ENCODE measurements at regions not wholly inside any gene's neighbourhood (a gene's known extent, or its start where the extent isn't known, plus 50 kb on each side); places are given as distances from the start of the nearest gene placed in this dataset.
A peak's percentile ranks its signal among the peaks of the same experiment; 100 is the strongest.

DNA sequence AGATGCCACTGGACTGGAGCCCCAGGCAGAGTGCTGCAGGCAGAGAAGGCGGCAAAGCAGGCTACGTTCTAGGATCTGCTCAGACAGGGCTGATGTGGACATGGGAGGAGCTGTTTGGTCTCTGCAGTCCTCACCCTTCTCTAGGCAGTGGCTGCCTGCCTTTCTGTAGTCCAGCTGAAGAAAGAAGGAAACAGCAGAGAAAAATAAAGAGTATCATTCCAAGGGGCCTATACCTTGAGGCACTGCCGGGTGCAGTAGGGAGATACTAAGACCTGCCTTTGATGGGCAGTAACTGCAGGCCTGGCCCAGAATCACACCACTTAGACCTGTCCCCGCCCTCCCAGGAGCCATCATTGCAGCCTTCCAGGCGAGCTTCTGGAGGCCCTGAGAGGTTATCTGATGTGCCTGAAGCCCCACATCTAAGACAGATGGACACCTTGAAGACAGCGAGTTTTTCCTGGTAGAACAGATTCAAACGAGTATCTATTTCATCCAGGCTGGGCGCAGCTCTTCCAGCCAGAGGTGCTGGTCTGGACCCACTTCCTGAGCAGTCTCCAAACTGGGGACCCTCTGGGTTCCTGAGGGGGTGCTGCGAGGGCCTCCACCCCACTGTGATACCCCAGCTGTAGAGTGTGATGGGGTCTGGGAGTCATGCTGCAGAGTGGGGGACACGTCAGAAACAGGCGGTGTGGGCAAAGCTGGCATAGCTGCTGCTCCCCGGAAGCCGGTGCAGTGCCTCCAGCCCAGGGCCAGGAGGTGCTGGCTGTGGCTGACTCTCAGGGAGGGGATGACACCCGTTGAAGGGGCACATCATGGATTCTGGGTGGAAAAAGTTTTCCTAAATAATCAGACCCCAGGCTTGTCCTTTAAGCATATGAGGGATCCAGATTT is 87.3 kb upstream of the OTOS start:
- Mint-ChIP-seq H3K27me3 (ENCODE audit: low read depth) (peaks cover 43% of the 10 kb centered on the region), H3K4me1 (ENCODE audit: low read depth) (no peaks in the 10 kb centered on the region), H3K4me3 (no peak overlapping the region), H3K9me3 (peaks cover 8% of the 10 kb centered on the region), H3K36me3 (ENCODE audit: insufficient read depth) (no peaks in the 10 kb centered on the region)
- ATAC-seq (no peak), DNase-seq (peak; percentile 1)

DNA sequence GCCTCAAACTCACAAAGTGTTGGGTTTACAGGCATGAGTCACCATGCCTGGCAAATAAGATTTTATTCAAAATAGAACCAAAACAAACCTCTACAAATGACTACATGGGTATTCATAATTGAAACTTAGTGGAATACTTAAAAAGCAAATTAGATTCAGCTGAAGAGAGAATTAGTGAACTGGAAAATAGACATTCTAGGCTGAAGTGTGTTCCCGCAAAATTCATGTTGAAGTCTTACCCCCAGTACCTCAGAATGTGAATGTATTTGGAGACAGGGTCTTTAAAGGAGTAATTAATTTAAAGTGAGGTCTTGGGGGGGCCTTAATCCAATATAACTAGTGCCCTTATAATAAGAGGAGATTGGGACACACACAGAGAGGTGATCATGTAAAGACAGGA is 88.5 kb upstream of the OTOS start:
- DNase-seq: no peak
- peaks cover 8% of the 10 kb centered on the region for H3K9me3 Mint-ChIP-seq
- peaks cover 2% of the 10 kb centered on the region for H3K4me1 Mint-ChIP-seq (ENCODE audit: low read depth)
- peaks cover 34% of the 10 kb centered on the region for H3K27me3 Mint-ChIP-seq (ENCODE audit: low read depth)
- no peak overlapping the region for H3K4me3 Mint-ChIP-seq
- ATAC-seq: no peak
- no peaks in the 10 kb centered on the region for H3K36me3 Mint-ChIP-seq (ENCODE audit: insufficient read depth)

DNA sequence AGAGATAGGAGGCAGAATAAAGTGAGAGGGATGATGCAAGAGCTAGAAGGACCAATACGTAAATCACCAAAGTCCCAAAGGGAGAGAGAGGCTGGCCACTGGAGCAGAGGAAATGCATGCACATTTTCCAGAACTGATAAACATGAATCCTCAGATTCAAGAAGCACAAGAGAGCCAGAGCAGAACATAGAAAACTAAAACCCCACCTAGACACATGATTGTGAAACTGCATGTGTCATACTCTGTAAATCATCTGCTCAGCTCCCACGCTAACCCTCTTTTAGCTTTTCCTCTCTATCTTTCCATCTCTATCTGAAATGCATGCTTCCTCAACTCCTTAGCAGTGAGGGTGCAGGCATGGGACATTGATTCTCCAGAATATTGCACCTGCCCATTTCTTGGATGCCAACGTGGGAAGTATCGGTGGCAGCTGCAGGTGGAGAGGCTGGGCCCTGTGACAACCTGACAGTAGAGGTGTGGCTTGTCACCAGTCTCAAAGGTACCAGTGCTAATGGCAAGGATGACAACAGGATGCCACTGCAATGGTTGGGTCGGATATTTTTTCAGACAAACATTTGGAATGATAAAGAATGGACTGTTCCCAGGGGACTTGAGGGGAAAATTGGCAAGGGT is 89.3 kb upstream of the OTOS start:
- Mint-ChIP-seq H3K4me3 (no peak overlapping the region), H3K27me3 (ENCODE audit: low read depth) (peaks cover 28% of the 10 kb centered on the region), H3K4me1 (ENCODE audit: low read depth) (peaks cover 7% of the 10 kb centered on the region), H3K36me3 (ENCODE audit: insufficient read depth) (no peaks in the 10 kb centered on the region), H3K9me3 (peaks cover 8% of the 10 kb centered on the region)
- DNase-seq (no peak), ATAC-seq (no peak)

DNA sequence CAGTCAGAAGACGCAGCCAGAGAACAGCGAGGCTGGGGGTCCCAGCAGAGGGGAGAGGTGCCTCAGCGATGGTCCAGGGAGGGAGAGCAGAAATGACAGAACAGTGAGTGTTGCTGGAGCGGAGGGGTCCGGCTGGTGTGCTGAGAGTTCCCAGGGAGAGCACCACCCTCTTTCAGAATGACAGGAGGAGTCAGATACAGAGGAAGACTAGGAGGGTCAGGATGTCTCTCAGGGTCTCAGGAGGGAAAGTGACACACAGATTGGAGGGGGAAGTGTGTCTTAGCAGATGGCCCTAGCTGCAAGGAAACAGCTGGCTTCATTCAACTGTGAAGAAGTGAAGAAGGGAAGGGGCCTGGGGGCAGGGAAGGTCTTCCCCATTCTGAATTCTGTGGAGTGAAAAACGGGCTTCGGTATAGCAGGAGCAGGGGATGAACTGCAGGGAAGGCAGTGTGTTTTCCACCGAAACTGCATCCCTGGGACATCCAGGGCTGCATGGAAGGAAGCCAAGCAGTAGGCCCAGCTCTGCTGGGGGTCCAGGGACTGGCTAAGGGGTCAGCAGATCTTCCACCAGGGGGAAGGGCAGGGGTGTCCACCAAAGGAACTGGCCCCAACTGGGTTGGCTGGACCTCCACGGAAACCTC is 90.0 kb upstream of the OTOS start:
- Mint-ChIP-seq H3K36me3 (ENCODE audit: insufficient read depth) (no peaks in the 10 kb centered on the region), H3K27me3 (ENCODE audit: low read depth) (peaks cover 28% of the 10 kb centered on the region), H3K9me3 (peaks cover 8% of the 10 kb centered on the region), H3K4me1 (ENCODE audit: low read depth) (peaks cover 7% of the 10 kb centered on the region), H3K4me3 (no peak overlapping the region)
- DNase-seq: peak; percentile 1
- no peak for ATAC-seq

DNA sequence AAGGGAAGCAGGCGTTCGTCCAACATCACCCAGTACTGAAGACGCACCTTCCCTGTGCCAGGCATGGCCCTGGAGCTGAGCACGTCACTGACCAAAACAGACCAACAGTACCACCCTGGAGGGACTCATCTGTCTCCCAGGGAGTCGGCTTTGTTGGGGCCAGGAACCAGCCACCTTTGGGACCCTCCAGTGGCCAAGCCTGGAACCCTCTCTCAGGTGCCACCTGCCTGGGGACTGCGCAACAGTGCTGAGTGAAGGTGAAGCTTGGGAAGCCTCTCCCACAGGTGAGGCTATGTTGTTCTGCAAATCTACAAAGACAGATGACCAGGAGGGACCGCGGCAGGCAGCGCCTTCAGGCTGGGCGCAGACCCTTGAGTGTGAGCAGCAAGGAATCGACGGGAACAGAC is 91.4 kb upstream of the OTOS start:
- peaks cover 8% of the 10 kb centered on the region for H3K9me3 Mint-ChIP-seq
- ATAC-seq (no peak), DNase-seq (peak; percentile 3)
- peaks cover 7% of the 10 kb centered on the region for H3K4me1 Mint-ChIP-seq (ENCODE audit: low read depth)
- H3K27me3 Mint-ChIP-seq (ENCODE audit: low read depth): peaks cover 19% of the 10 kb centered on the region
- H3K4me3 Mint-ChIP-seq: no peak overlapping the region
- H3K36me3 Mint-ChIP-seq (ENCODE audit: insufficient read depth): no peaks in the 10 kb centered on the region

DNA sequence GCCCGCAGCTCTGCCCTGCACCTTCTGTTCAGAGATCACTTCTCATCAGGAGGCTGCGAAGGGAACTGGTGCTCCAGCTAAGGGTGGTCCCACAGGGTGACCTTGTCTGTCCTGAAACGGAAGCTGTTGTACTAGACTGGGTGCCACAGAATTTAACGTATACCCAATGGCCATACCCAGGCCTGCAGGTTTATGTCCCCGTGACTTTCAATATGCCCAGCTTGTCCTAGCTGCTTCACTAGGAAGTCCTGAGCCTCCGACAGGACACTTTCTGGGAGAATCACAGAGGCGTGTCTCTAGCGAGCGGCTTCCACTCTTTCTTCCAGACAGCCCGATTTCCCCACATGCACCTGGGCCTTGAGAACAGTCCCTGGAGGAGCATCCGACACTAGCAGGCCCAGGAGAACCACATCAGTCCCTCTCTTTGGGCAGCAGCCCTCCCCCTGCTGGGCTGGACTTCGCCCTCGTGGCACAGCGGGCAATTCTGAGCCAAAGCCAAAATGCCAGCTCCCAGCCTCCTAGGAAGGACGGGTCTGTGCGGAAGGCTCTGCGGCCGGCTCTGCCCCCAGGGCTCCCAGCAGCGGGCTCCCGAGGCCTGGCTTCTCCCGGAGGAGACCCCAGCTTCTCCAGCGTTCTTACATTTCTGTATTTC is 91.9 kb upstream of the OTOS start:
- DNase-seq (peak; percentile 1), ATAC-seq (no peak)
- peaks cover 8% of the 10 kb centered on the region for H3K9me3 Mint-ChIP-seq
- no peak overlapping the region for H3K4me3 Mint-ChIP-seq
- H3K4me1 Mint-ChIP-seq (ENCODE audit: low read depth): peaks cover 7% of the 10 kb centered on the region
- peaks cover 19% of the 10 kb centered on the region for H3K27me3 Mint-ChIP-seq (ENCODE audit: low read depth)
- no peaks in the 10 kb centered on the region for H3K36me3 Mint-ChIP-seq (ENCODE audit: insufficient read depth)

DNA sequence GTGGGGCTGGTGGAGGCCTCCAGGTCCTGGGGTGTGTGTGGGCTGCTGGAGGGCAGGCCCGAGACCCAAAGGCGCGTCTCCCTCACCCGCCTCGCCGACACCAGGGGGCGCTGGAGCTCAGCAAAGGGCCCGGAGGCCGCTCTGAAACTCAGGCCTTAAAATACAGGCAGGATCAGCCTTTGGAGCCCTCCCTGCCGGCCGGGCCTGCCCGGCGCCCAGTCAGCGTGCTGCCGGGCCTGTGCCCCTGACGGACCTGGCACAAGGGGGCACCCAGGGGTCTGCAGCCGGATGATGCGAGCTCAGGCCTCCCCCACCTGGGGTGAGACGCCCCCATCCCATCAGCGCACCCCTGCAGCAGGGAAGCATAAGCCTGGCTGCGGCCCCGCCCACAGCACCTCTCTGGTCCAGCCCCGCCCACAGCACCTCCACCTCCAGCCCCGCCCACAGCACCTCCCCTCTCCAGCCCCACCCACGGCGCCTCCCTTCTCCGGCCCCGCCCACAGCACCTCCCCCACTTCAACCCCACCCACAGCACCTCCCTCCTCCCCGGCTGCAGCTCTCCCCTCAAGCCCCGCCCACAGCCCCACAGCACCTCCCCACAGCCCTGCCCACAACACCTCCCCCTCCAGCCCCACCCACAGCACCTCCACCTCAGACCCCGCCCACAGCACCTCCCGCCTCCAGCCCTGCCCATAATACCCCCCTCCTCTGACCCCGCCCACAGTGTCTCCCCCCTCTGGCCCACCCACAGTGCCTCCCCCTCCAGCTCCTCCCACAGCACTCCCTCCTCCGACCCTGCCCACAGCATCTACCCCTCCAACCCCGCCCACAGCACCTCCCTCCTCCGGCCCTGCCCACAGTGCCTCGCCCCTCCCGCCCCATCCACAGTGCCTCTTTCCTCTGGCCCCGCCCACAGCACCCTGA is 92.8 kb upstream of the OTOS start:
- Mint-ChIP-seq H3K36me3 (ENCODE audit: insufficient read depth) (no peaks in the 10 kb centered on the region), H3K4me3 (no peak overlapping the region), H3K9me3 (peaks cover 8% of the 10 kb centered on the region), H3K27me3 (ENCODE audit: low read depth) (peaks cover 19% of the 10 kb centered on the region), H3K4me1 (ENCODE audit: low read depth) (peaks cover 7% of the 10 kb centered on the region)
- ATAC-seq: peak; percentile 62 to 69
- DNase-seq: peak; percentile 65

DNA sequence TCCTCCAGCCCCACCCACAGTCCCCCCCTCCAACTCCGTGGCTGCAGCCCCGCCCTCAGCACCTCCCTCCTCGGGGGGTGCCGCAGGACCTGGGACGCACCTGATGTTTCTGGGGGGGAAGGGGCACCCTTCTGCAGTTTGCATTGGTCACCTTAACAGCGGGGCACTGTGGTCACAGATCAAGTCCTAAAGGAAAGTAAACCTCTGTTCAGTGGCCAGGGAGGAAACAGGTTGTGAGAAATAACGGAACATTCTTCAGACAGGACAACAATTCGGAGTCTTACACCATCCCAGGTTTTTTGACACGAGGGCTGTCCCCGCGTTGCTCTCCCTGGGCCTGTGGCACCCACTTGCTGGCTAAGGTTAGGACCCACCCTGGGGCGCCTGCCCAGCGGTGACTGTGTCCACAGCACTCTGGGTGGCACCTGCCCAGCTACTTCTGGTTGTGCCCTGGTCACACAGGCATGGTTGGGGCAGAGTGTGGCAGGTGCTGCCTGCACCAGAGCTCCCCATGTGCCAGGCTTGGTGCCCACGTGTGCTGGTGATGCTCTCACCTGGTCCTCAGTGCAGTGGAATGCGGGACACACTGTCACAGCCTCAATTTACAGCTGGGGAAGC is 93.5 kb upstream of the OTOS start:
- peaks cover 6% of the 10 kb centered on the region for H3K9me3 Mint-ChIP-seq
- H3K27me3 Mint-ChIP-seq (ENCODE audit: low read depth): peaks cover 17% of the 10 kb centered on the region
- no peak overlapping the region for H3K4me3 Mint-ChIP-seq

DNA sequence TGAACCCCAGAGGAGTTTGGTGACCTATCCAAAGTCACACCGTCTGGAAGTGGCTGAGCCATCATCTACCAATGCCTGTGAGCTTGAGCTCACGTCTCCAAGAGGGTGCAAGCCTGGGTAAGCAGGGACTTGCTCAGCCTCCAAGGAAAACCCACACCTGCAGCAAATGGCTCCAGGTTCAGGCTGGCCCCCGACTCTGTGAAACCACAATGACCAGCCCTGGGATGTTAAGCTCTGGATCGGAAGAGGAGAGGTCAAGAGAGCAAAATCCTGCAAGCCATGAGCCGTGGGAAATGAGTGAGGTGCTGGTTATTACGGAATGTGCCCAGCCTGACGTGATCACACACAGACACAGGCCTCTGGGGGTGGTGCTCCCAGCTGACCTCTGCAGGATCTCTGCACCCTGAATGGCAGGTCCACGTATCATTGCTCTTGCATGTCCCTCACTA is 94.1 kb upstream of the OTOS start:
- peak; percentile 1 for DNase-seq
- H3K9me3 Mint-ChIP-seq: peaks cover under 1% of the 10 kb centered on the region
- no peak overlapping the region for H3K4me3 Mint-ChIP-seq
- no peaks in the 10 kb centered on the region for H3K36me3 Mint-ChIP-seq (ENCODE audit: insufficient read depth)
- H3K27me3 Mint-ChIP-seq (ENCODE audit: low read depth): peaks cover 22% of the 10 kb centered on the region
- H3K4me1 Mint-ChIP-seq (ENCODE audit: low read depth): peaks cover 7% of the 10 kb centered on the region
- no peak for ATAC-seq

More for the DNA sequence above, 93.5 kb upstream of the OTOS start:
- DNase-seq: peak; percentile 3
- no peak for ATAC-seq
- Mint-ChIP-seq H3K36me3 (ENCODE audit: insufficient read depth) (no peaks in the 10 kb centered on the region), H3K4me1 (ENCODE audit: low read depth) (peaks cover 7% of the 10 kb centered on the region)

DNA sequence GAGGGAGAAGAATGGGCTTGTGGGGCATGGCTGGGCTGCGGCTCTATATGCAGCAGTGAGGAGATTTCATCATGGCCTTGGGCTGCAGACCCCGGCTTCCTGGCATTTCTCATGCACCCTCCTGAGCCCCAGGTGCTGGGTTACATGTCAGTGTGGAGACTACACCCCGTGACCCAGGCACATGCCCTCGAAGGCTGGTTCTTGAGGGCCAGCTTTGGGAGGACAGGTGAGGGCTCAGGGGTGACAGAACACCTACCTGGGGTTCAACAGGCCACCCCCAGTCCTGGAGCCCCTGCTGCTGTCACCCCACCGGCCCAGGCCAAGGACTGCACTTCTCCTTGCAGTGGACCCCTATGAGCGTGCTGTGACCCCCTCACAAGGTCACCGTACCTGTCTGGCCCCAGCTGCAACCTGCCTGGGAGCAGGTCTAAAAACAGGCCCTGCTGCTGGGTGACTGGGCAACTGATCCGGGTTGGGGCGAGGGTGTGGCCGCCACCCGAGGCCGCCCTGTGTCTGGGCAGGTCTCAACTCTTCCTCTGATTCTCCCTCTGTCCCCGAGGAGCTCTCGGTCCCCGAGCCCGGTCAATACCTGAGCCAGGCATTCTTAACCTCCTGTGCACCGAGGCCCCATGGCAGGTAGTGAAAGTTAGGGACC is 94.8 kb upstream of the OTOS start:
- DNase-seq: peak; percentile 3
- ATAC-seq: no peak
- Mint-ChIP-seq H3K4me3 (no peak overlapping the region), H3K27me3 (ENCODE audit: low read depth) (peaks cover 17% of the 10 kb centered on the region), H3K9me3 (no peaks in the 10 kb centered on the region), H3K36me3 (ENCODE audit: insufficient read depth) (no peaks in the 10 kb centered on the region), H3K4me1 (ENCODE audit: low read depth) (peaks cover 7% of the 10 kb centered on the region)

DNA sequence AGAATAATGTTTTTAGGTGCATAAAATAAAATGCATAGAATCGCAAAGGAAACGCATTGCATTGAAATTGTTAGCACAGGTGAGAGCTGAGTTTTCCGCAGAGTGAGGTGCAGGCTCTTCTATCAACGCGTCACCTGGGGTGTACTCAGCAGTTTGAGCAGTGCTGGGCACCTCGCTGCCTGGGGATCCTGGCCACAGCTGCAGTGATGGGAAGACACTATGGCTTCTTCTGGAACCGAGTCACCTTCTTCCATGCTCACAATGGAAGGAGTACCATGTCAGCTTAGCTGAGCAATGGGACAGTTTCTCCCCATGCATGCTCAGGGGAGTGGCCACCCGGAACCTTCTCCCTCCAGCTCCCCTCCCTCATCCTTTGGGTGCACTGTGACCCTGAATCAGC is 95.4 kb upstream of the OTOS start:
- Mint-ChIP-seq H3K9me3 (no peaks in the 10 kb centered on the region), H3K4me3 (no peak overlapping the region), H3K27me3 (ENCODE audit: low read depth) (peaks cover 19% of the 10 kb centered on the region), H3K36me3 (ENCODE audit: insufficient read depth) (no peaks in the 10 kb centered on the region), H3K4me1 (ENCODE audit: low read depth) (peaks cover 7% of the 10 kb centered on the region)
- DNase-seq (peak; percentile 3), ATAC-seq (no peak)

DNA sequence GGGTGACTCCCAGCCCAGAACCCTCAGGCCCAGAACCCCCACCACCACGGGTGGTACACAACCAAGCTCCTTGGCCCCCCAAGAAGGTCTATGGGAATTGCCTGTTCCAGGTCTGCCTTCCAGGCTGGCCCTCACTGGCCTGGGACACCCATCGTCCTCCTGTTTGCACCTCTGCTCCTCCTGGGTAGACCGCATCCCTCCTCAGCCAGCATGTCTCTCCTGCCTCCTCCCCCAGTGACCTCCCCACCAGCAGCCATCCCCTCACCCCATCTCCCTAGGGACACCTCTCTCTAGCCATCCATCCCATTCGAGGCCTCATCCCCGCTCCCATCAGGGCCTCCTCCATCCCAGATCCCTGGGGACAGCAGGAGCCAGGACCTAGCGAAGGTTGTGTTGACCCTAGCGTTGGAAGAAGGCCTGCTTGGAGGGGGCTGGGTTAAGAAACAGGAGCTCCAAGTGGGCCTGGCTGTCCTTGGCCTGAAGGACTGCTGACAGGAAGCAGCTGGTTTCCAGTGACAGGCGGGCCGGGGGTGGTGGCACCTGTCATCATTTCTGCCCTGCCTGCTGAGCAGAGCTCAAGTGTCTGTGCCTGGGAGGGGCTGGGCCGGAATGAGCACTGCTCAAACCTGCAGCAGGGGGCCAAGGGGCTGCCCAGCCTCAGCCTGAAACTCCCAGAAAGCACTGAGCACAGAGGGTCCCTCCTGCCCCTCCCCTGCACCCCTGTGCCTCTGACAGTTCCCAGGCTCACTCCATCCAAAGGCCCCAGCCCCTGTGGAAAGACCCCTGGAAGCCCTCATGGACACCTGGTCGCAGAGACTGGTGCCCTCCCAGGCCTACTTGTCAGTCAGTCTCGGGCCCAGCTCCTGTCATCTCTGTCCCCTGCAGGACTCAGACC is 96.0 kb upstream of the OTOS start:
- DNase-seq (peak; percentile 3), ATAC-seq (no peak)
- peaks cover 7% of the 10 kb centered on the region for H3K4me1 Mint-ChIP-seq (ENCODE audit: low read depth)
- no peaks in the 10 kb centered on the region for H3K9me3 Mint-ChIP-seq
- peaks cover 18% of the 10 kb centered on the region for H3K27me3 Mint-ChIP-seq (ENCODE audit: low read depth)
- no peak overlapping the region for H3K4me3 Mint-ChIP-seq
- no peaks in the 10 kb centered on the region for H3K36me3 Mint-ChIP-seq (ENCODE audit: insufficient read depth)
